Neutrophil (primary cell): ENCODE measurements at regions not wholly inside any gene's neighbourhood (a gene's known extent, or its start where the extent isn't known, plus 50 kb on each side); places are given as distances from the start of the nearest gene placed in this dataset.

Experiments
- H3K27ac ChIP-seq: fragments of 200-600 bp; sonication (generic); 2 replicates; pipeline ENCODE4 v1.5.1; 2016; ENCODE audit warnings: mild to moderate bottlenecking, moderate library complexity
- H3K27me3 ChIP-seq: fragments of 200-600 bp; sonication (generic); 2 replicates; pipeline ENCODE4 v1.6.0; 2016; ENCODE audit warnings: mild to moderate bottlenecking
- H3K36me3 ChIP-seq: fragments of 200-600 bp; sonication (generic); 2 replicates; pipeline ENCODE4 v1.5.1; 2017
- H3K4me1 ChIP-seq, 2 experiments: fragments of 200-600 bp in 1 of 2; sonication (generic) in 1 of 2; 1 replicate in 1 of 2; 2 replicates in 1 of 2; pipeline versions ENCODE4 v1.5.1 to v1.6.1; 2013 to 2016; ENCODE audit warnings: low read depth in 1 of 2, low read length in 1 of 2, mild to moderate bottlenecking in 1 of 2, moderate library complexity in 1 of 2; ENCODE audit not compliant: control insufficient read depth in 1 of 2, insufficient read depth in 1 of 2
- H3K4me3 ChIP-seq, 2 experiments: fragments of 200-600 bp in 1 of 2; sonication (generic) in 1 of 2; 1 replicate in 1 of 2; 2 replicates in 1 of 2; pipeline ENCODE4 v1.5.1; 2013 to 2016; ENCODE audit warnings: low read depth in 1 of 2, low read length in 1 of 2, mild to moderate bottlenecking in 1 of 2, moderate library complexity in 1 of 2
- H3K9me3 ChIP-seq: fragments of 200-600 bp; sonication (generic); 2 replicates; pipeline ENCODE4 v1.5.1; 2016
- CTCF ChIP-seq: fragments of 200-600 bp; sonication (generic); IDR thresholded peaks from 2 replicates; pipeline ENCODE4 v1.5.1; 2016; ENCODE audit warnings: antibody characterized with exemption

GRCh38 chr5:174479325-174479724 is 245.1 kb upstream of the MSX2 start:
- H3K9me3 ChIP-seq: no peaks in the 10 kb centered on the region
- peaks cover 37% of the 10 kb centered on the region for H3K27me3 ChIP-seq
- TF ChIP-seq CTCF: no peak
- H3K4me3 ChIP-seq: no peak overlapping the region
- no peak overlapping the region for H3K27ac ChIP-seq
- H3K36me3 ChIP-seq: no peaks in the 10 kb centered on the region
- H3K4me1 ChIP-seq: no peaks in the 10 kb centered on the region

- no peaks in the 10 kb centered on the region for H3K9me3 ChIP-seq
- no peaks in the 10 kb centered on the region for H3K4me1 ChIP-seq
- H3K27me3 ChIP-seq: peaks cover 52% of the 10 kb centered on the region
- H3K36me3 ChIP-seq: no peaks in the 10 kb centered on the region
- H3K4me3 ChIP-seq: no peak overlapping the region
- TF ChIP-seq CTCF: no peak
- H3K27ac ChIP-seq: no peak overlapping the region
Observed at GRCh38 chr5:174481737-174482136, 242.6 kb upstream of the MSX2 start.

- Histone ChIP-seq H3K9me3 (no peaks in the 10 kb centered on the region), H3K4me1 (peaks cover 3 to 6% of the 10 kb centered on the region in 2 experiments), H3K27me3 (peaks cover 52% of the 10 kb centered on the region), H3K4me3 (no peak overlapping the region), H3K36me3 (no peaks in the 10 kb centered on the region), H3K27ac (no peak overlapping the region)
- TF ChIP-seq CTCF: no peak
Observed at GRCh38 chr5:174482607-174483024, 241.8 kb upstream of the MSX2 start.

- Histone ChIP-seq H3K4me3 (no peak overlapping the region), H3K9me3 (no peaks in the 10 kb centered on the region), H3K27me3 (peaks cover 52% of the 10 kb centered on the region), H3K36me3 (no peaks in the 10 kb centered on the region), H3K27ac (no peak overlapping the region), H3K4me1 (peaks cover 7 to 14% of the 10 kb centered on the region in 2 experiments)
- TF ChIP-seq CTCF: no peak
Observed at GRCh38 chr5:174483411-174483810, 241.0 kb upstream of the MSX2 start.

GRCh38 chr5:174489215-174489614 is 235.2 kb upstream of the MSX2 start:
- Histone ChIP-seq H3K4me1 (peaks cover 34 to 61% of the 10 kb centered on the region in 2 experiments), H3K27ac (no peak overlapping the region)
- no peak for TF ChIP-seq CTCF

More at GRCh38 chr5:174489215-174489614, 235.2 kb upstream of the MSX2 start:
- H3K4me3 ChIP-seq: no peak overlapping the region
- no peaks in the 10 kb centered on the region for H3K36me3 ChIP-seq
- H3K27me3 ChIP-seq: peaks cover 15% of the 10 kb centered on the region
- H3K9me3 ChIP-seq: no peaks in the 10 kb centered on the region
